RWPE1 (cell line): ENCODE measurements at regions not wholly inside any gene's neighbourhood (a gene's known extent, or its start where the extent isn't known, plus 50 kb on each side); places are given as distances from the start of the nearest gene placed in this dataset.

ENCODE experiments used
- CTCF ChIA-PET: fragments of 350-600 bp; sonication (Branson Sonifier 250); formaldehyde crosslinking; extraction: SDS; loops from one replicate; lab custom pipeline; 2021; lab: Yijun Ruan, JAX
- POLR2A ChIA-PET: fragments of 400-600 bp; formaldehyde crosslinking; extraction: SDS; loops from one replicate; lab custom pipeline; 2020; ENCODE audit warnings: antibody characterized with exemption; ENCODE audit not compliant: low non-redundant PET; lab: Yijun Ruan, JAX
- DNase-seq: peaks from one replicate; pipeline ENCODE4 v3.0.0; 2012; ENCODE audit warnings: low spot score
- H3K27ac ChIP-seq: fragments of 450-650 bp; 2 replicates; pipeline ENCODE4 v1.5.1; 2017
- TF ChIP-seq, protein P1 (sequence below): fragments of 450-650 bp; conservative IDR thresholded peaks from 2 replicates; pipeline ENCODE4 v1.5.1; 2017; ENCODE audit warnings: low read depth, mild to moderate bottlenecking

DNA sequence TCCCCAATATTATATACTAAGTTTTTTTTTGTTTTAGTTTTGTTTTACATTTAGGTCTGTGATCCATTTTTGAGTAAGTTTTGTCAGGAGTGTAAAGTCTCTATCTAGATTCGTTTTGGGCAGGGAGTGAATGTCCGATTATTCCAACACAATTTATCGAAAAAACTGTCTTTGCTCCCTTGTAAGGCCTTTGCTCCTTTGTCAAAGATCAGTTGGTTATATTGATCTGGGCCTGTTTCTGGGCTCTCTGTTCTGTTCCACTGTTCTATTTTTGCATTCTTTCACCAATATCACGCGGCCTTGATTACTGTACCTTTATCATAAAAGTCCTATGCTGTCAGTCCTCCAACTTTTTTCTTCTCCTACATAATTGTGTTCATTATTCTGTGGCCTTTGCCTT lies 276.5 kb upstream of the ZC3H15 start:
- TF ChIP-seq, protein P1, sequence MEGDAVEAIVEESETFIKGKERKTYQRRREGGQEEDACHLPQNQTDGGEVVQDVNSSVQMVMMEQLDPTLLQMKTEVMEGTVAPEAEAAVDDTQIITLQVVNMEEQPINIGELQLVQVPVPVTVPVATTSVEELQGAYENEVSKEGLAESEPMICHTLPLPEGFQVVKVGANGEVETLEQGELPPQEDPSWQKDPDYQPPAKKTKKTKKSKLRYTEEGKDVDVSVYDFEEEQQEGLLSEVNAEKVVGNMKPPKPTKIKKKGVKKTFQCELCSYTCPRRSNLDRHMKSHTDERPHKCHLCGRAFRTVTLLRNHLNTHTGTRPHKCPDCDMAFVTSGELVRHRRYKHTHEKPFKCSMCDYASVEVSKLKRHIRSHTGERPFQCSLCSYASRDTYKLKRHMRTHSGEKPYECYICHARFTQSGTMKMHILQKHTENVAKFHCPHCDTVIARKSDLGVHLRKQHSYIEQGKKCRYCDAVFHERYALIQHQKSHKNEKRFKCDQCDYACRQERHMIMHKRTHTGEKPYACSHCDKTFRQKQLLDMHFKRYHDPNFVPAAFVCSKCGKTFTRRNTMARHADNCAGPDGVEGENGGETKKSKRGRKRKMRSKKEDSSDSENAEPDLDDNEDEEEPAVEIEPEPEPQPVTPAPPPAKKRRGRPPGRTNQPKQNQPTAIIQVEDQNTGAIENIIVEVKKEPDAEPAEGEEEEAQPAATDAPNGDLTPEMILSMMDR = no peak
- H3K27ac ChIP-seq = no peak overlapping the region
- ChIA-PET POLR2A (no interaction called here), CTCF (no interaction called here)
- DNase-seq = no peak

DNA sequence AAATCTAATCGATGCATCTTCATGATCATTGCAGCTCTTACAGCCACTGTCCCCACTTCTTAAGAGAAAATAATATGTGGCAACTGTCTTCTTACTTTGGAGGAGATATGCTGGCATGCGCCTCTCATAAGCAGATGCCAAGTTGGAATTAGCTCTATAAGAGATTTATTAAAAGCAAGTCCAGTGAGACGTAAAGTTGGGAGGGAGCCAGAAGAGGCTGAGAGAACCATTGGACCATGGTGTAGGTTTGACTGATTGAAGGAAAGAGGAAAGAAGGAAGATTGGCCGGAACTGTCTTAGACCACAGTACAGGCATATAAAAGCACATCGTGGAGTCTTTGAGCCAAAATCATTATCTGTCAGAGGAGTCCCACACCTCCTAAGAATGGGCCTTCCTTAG lies 265.7 kb upstream of the ZC3H15 start:
- H3K27ac ChIP-seq = no peak overlapping the region
- no peak for DNase-seq
- CTCF ChIA-PET = no interaction called here
- POLR2A ChIA-PET = no interaction called here
- TF ChIP-seq, protein P1 = no peak

DNA sequence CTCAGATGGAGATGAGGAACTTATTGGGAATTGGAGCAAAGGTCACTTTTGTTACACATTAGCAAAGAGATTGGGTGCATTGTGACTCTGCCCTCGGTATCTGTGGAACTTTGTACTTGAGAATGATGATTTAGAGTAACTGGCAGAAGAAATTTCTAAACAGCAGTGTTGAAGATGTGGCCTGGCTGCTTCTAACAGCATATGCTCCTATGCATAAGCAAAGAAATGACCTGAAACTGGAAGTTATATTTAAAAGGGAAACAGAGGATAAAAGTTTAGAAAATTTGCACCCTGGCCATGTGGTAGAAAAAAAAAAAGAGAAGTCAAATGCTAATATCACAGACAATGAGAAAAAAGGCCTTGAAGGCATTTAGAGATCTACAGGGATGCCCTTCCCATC lies 256.8 kb upstream of the ZC3H15 start:
- no peak for DNase-seq
- H3K27ac ChIP-seq = no peak overlapping the region
- TF ChIP-seq, protein P1 = no peak
- ChIA-PET POLR2A (no interaction called here), CTCF (no interaction called here)

DNA sequence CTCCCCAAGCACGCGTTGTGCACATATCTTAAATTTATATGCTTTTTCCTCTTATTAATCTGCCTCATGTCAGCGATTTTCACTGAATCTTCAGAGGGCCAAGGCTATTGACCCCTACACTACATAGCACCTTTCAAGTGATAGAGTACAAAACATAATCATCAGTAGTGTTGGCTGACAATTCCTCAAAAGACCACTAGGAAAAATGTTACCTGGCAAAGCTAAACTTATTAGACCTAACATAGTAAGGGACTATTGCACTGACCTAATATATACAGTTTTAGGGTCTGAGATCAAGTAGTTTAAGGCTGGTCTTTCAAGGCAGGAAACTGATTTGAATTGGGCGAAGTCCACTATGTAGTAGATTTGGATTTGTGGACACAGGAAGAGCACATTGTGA lies 244.2 kb upstream of the ZC3H15 start:
- ChIA-PET POLR2A (no interaction called here), CTCF (interaction anchor here (0.5 to 0.7 kb wide), 3 partner anchors 19 to 341 kb away, joined by 3 to 4 read pairs (median 4); no protein-coding TSS in a partner anchor)
- TF ChIP-seq, protein P1 = no peak

DNA sequence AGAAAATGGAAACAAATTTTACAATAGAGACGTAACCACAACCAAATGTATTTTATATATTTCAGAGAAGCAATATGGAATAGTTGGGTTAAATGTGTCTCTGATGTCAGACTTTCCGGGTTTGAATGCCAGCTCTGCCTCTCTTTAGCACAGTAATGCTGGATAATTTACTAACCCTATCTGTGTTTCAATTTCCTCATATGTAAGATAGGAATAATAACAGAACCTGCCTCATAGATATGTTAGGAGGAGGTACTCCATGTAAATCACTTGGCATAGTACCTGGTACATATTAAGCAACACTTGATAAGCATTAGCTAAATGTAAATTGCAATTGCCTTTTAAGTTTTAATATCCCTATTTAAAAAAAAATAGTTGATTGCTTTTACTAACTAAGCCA lies 231.3 kb upstream of the ZC3H15 start:
- no peak overlapping the region for H3K27ac ChIP-seq
- ChIA-PET POLR2A (no interaction called here), CTCF (interaction anchor here (0.6 kb wide), 1 partner anchor 1338 kb away, joined by 3 read pairs; no protein-coding TSS in a partner anchor)
- DNase-seq = no peak
- TF ChIP-seq, protein P1 = no peak

More for the DNA sequence above, 244.2 kb upstream of the ZC3H15 start:
- no peak for DNase-seq
- no peak overlapping the region for H3K27ac ChIP-seq

DNA sequence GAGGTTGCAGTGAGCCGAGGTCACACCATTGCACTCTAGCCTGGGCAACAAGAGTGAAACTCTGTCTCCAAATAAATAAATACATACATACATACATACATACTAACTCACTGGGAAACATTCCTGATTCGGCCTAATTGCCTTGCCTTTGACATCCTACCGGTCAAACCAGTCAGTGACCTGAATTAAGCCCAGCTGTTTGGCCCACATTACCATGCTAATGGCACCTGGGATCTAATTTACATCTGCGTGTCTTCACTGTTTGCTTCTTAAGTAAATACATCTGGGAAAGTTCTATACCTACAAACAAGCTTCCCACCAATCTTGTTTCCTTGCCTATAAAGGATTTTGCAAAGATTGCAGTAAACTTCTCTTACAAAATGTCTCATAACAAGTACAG lies 230.2 kb upstream of the ZC3H15 start:
- DNase-seq = no peak
- CTCF ChIA-PET = interaction anchor here (1.0 kb wide), 1 partner anchor 646 kb away, joined by 4 read pairs; no protein-coding TSS in a partner anchor
- POLR2A ChIA-PET = no interaction called here

More for the DNA sequence above, 230.2 kb upstream of the ZC3H15 start:
- no peak overlapping the region for H3K27ac ChIP-seq
- TF ChIP-seq, protein P1 = no peak
